ENCODE measurements at regions not wholly inside any gene's neighbourhood (a gene's known extent, or its start where the extent isn't known, plus 50 kb on each side); places are given as distances from the start of the nearest gene placed in this dataset.
"Not testable (repeated sequence)": the region's sequence is repeated elsewhere in the genome, so short reads cannot be mapped to it uniquely, and the experiment has no call there.

DNA sequence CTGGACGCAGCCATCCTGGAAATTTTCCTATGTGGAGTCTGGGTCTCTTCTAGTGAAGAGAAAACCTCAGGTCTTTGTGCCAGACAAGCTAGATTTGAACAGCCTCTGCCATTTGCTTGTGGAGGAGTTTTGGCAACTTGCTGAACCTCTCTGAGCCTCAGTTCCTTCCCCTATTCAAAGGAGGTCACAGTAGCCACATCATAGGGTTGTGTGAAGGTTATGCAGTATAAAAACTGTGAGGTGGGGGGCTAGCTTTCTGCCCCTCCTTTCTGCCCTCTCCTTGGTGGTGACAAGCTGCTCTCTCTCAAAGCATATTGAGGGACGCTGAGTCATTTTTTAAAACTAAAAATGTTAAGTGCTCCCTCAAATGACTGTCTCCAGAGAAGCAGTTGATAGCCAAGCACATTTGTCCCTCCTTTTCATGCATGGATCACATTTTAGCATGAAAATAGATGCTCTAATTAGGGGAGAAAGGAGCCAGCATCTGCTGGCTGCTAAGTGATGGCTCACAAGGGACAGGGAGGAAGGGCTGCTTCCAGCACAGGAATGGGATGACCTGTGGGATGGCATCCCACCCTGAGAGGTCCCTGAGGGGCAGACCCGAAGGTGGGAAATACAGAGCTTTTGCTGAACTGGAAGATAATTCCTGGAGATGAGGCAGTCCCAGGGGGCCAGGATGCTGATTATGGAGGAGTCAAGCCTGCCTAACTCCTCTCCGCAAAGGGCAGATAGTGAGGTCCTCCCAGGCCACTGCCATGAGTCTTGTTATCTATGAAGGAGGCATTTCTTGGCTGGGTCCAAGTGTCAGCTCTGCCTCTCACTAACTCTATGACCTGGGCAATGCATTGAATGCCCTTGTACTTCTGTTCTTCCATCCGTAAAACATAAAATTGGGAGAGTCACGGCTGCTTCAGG, 218.8 kb downstream of the RAB11FIP4 start:
- DNase-seq, result no peak

DNA sequence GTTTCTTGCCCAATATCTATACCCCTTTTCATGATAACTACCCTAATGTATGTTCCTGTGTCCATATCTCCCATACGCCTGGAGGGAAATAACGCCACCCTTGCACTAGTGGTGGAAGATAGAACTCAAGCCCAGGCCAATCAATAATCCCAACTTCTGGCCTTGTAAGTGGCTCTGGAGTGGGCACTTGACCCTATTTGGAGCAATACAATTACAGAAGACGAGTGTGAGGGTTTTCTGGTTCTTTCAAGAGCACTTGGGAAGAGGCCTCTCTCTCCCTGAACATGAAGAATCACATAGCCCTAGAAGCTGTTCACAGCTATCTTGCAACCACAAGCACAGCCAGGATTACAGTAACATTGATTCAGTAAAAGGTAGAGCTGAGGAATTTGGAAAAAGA, 217.9 kb downstream of the RAB11FIP4 start:
- no peak for DNase-seq

DNA sequence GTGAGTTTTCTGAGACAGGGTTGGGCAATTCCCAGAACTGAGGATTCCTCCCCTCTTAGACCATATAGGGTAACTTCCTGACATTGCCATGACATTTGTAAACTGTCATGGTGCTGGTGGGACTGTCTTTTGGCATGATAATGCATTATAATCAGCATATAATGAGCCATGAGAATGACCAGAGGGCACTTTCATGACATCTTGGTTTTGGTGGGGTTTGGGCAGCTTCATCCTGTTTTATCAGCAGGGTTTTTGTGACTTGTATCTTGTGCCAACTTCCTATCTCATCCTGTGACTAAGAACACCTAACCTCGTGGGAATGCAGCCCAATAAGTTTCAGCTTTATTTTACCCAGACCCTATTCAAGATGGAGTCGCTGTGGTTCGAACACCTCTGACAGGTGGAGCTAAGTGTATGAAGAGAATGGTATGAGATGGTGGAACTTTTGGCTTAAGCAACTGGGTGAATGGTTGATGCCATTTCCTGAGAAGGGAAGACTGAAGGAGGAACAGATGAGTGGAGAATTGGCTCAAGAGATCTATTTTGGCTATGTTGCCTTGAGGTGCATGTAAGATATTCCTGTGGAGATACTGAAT, 217.3 kb downstream of the RAB11FIP4 start:
- DNase-seq, result no peak

DNA sequence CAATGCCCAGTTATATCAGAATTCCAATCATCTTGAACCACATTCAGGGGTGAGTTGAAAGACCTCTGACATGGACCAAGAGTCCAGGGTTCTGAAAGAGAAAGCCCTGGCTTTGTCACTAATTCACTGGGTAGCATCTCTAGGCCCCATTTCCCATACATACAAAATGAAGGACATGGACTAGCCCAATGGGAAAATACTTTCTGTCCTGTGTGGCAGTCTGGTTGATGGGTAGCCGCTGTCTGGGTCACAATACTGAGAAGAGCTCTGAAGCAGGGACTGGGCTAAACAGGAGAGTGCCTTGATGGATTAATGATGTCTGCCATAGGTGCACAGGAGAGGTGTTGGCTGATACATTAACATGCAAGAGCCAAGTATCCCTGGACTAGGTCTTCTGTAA, 214.3 kb downstream of the RAB11FIP4 start:
- DNase-seq, result no peak

DNA sequence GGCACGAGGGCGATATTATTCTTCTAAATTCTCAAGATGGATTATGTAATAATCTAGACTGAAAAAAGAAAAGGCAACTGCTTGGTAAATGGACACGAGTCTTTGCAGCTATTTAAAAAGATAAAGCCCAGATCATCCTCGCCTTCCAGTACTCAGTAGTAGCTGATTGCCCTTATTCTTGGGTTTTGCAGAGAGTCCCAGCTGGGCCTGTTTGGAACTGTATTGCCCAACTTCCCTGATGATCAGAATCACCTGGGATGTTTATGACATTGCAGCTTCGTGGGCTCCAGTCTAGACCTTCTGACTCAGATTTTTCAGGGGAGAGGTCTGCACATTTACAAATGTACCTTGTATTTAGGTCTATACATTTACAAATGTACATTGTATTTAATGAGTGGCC, 213.5 kb downstream of the RAB11FIP4 start:
- no peak for DNase-seq

DNA sequence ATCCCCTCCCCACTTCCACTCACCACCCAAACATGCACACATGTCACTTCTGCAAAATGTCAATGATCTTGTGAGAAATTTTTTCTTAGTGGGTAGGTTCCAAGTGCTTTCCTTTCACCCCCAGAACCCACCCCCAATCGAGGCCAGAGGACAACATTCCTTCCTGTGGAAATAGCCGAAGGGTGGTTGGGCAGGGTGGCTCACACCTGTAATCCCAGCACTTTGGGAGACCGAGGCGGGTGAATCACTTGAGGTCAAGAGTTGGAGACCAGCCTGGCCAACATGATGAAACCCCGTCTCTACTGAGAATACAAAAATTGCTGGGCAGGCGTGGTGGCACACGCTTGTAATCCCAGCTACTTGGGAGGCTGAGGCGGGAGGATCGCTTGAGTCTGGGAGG, 208.7 kb downstream of the RAB11FIP4 start:
- not testable (repeated sequence) for DNase-seq

DNA sequence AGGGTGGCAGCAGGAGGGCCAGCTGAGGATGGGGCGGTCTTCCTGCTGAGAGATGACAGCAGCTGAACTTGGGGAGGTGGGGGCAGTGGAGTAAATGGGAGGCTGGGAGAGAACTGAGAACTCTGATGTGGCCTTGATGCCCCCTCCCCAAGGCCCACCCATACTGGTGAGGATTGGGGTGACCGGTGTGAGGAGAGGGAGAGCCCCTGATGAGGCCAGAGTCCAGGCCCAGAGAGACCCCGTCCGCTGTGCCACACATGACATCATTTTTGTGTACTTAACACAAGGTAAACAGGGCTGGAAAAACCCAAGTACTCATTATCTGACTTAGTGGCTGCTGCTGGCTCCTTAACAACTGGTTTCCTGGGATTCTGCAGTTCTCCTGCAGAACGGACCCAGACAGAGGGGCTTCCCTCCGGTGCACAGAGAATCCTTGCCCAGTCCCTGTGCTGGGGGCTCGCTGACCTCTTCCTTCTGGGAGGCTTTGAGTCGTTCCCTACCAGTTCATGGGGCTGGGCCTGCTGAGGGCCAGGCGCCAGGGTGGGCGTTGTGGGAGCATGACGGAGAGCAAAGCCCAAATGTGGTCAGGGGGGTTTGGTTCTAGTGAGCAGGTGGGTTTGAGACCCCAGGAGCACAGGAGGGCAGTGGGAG, 207.6 kb downstream of the RAB11FIP4 start:
- no peak for DNase-seq

DNA sequence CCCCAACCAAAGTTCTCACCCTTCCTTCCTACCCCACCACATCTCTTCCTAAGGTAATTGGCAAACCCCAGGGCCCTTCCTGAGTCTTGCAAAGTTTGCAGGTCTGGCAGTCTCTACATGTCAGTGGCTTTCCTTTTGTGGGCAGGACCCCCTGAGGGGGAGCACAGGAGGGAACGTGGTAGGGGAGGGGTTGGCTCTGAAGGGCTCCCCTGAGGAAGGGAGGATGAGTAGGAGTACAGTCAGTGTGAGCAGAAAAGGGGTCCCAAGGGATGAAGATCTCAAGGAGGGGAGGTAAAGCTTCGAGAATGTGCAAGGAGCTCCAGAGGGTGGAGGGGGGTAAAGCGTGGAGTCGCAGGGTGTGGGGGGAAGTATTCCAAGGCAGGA, 206.9 kb downstream of the RAB11FIP4 start:
- DNase-seq, result no peak

DNA sequence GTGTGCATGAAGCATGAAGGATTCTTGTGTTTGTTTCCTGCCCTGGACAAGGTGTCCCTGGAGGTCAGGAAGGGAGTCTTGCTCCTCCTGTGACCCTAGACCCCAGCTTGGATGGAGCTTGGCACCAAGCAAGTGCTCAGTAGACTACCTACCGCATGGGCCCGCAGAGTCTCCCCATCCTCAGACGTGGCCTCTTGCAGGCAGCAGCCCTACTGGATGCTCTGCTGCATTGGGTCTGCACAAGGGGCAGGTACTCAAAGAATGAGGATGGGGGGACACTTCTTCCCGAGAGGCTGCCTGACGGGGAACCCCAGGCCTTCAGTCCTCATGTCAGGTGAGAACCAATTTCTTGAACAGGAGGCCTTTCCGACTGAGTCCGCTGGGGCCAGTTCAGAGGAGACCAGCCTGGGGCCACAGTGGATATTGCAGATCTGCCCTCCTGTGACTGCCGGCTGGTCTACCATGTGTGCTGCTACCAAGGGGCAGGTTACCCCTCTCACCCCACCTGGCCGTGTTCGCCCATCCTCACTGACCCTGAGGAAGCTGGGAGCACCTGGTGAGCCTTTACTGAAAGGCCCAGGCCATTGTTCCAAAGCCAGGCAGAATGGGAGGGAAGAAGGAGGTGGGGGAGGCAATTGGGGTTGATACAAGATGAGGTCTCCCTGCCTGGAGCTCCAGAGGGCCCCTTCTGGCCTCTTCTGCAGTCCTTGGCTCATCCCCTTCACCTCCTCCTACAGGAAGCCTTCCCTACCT, 206.3 kb downstream of the RAB11FIP4 start:
- no peak for DNase-seq

DNA sequence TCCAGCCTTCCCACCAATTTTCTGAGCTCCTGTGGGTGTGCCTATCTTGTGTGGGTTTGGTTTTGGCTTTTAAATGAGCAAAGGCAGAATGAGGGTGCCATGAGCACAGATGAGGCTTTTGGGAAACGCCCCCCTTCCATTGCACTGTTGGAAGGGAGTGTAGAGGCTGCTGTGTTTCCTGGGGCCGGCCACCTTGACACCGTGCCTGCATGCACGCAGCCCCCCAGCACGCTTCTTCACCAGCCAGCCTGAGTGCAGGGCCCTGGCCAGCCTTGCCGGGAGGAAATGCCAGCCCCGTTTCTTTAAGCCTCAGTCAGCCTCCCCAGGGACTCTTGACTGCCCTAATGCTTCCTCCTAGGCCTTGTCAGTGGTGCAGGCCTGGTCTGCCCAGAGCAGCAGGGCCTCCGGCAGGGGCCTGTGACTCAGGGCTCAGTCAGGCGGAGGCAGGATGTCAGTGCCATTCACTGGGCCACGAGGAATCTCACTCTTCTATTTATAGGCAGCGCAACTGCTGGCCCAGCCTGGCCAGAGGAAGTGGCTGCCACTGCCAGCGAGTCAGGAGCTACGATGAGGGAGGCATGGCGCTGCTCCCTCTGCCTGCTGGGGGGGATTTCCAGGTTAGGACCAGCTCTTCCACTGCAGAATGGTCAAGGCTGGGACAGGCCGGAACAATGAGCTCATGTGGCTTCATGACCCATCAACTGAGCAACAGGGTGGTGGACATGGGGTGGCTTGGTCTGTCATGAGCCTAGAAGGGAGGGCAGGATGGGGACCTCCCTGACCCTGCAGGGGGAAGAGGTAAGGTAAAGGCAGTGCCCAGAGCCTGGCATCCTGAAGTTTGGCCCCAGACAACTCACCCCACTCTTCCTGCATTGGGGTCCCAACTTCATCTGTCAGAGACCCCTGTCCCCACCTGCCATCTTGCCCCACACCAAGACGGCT, 205.2 kb downstream of the RAB11FIP4 start:
- peak in 1 of 5 donors; percentile 6 for DNase-seq

DNA sequence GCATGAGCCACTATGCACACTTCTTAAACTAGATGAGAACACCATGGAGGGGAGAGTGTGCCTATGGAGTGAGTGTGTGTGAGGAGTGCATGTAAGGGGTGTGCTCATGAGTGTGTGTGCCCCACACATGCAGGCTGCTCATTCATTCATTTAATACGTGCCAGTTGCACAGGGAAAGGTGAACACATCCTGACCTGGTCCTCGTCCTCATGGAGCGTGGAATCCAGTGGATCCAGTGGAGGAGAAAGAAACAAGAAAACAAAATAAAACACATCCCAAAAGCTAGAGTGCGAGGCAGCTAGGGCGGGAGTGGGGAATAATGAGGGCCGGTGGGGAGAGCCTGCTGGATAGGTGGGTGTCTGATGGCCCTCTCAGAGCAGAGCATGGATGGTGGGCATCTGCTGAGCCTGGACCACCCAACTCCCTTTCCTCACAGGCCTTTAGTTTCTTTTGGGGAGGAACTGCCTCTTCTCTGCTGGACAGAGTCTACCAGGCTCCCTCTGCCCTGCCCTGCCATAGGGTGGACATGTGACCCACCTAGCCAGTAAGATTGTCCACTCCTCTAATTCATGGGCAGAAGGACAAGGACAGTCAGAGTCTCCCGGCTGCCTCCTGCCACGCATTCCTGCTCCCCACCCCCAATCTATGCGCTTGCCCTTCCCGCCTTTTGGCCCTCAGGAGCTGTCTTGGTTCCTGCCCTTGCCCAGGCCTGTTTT, 204.3 kb downstream of the RAB11FIP4 start:
- DNase-seq, result no peak

DNA sequence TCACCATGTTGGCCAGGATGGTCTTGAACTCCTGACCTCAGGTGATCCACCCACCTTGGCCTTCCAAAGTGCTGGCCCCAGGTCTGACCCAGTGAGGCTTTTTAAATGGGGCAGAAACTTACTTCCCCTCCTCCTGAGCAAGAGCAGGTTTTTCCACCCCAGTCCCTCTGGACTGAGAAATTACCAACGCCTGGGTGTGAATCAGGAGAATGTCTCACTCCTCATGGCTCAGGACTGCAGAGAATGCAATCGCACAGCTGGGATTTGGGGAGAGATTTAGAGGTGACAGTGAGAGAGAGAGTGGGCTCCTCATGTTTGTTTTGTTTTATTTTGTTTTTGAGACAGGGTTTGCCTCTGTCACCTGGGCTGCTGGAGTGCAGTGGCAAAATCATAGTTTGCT, 203.6 kb downstream of the RAB11FIP4 start:
- no peak for DNase-seq

DNA sequence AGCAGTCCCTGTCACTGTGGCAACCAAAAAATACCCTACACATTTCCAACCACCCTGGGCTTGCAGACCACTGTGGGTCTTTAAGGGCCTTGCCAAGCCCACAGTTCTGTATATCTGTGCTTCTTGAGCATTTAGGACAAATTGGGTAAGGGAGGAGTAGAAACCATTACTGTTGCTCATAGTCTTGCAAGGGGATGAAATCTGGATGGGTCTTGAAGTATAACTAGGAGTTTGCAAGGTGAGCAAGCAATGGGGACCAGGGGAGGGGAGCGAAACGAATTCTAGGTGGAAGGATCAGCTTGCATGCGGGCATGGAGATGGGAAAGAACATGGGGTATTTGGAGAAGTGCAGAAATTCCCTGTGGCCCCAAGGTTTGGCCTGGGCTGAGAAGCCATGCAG, 202.9 kb downstream of the RAB11FIP4 start:
- DNase-seq, result no peak

DNA sequence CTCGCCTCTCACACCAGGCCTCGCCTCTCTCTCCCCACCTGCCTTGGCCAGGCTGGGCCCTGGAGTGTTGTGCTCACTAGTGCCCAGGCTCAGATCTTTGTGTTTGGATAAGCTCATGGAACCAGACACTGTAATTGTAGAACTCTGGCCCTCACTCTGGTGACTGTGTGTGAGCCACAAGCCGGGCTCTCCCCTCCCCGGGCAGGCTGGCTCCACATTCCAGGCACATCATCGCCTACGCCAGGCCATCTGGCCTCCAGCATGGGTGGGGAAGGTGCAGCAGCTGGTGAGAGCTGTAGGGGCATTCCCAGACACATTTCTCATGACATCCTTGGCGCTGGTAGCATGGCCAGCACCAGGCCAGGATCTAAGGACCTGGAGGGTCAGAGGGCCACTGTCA, 202.3 kb downstream of the RAB11FIP4 start:
- DNase-seq, result no peak

DNA sequence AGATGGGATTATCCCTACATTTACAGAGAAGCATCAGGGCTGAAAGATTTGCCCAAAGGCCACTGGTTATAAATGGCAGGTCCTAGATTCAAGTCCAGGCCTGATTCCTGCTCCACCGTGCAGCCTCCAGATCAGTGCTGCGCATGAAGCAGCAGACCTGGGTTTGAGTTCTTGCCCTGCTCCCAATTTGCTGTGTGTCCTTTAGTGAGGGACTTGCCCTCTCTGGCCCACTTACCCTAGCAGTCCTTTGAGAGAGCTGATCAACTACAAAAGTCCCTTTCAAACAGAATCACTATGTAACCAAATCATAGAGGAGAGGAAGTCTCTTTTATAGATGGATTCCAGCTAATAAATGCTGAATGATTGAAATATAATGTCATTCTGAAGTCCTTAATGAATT, 200.4 kb downstream of the RAB11FIP4 start:
- DNase-seq, result no peak

DNA sequence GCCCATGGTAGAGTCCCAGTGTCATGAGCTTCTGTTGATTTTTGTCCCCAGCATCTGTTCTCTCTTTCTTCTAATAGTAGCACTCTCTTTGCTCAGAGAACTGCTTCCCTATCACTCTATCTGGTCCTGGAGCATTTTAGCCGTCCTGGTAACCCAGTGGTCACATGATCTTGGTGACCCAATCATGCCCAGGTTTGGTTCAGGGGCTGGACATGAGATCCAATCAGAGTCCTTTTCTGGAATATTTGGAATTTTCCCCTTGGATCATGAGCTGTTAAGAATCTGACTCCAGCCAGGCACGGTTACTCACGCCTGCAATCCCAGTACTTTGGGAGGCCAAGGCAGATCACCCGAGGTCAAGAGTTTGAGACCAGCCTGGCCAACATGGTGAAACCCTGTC, 197.0 kb downstream of the RAB11FIP4 start:
- DNase-seq, result no peak

DNA sequence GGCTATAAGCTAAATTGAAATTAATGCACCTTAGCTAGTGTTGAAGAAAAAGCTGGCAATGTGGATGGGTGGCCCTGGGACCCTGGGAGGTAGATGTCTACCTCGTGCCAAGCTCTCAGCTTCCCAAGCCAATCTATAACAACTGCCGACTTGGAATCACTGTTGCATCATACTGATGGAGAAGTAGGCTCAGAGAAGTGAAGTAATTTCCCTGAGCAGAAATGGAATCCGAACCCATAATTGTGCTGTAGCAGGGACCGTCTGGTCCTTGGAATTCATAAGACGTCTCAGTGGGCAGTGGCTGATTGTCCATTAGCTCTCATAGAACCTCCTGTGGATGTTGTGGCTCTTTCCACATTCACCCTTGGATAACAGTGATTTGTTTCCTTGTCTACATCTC, 196.6 kb downstream of the RAB11FIP4 start:
- DNase-seq, result no peak
